Body of pancreas (tissue), 4 donors: ENCODE measurements at regions not wholly inside any gene's neighbourhood (a gene's known extent, or its start where the extent isn't known, plus 50 kb on each side); places are given as distances from the start of the nearest gene placed in this dataset.

ENCODE experiments used
- POLR2A ChIP-seq, 3 donors: fragments of 450-650 bp; IDR thresholded peaks; one replicate each; pipeline ENCODE4 v1.6.1; 2016; ENCODE audit warnings: antibody characterized with exemption in 3 of 3, mild to moderate bottlenecking in 2 of 3
- TF ChIP-seq, protein P1 (sequence below), 7 experiments: fragments of 450-650 bp in 4 of 7; fragments of 200-600 bp in 3 of 7; sonication (generic) in 3 of 7; IDR thresholded peaks; one replicate each; pipeline ENCODE4 v1.5.1; 2016 to 2019; ENCODE audit warnings: antibody characterized with exemption in 7 of 7

DNA sequence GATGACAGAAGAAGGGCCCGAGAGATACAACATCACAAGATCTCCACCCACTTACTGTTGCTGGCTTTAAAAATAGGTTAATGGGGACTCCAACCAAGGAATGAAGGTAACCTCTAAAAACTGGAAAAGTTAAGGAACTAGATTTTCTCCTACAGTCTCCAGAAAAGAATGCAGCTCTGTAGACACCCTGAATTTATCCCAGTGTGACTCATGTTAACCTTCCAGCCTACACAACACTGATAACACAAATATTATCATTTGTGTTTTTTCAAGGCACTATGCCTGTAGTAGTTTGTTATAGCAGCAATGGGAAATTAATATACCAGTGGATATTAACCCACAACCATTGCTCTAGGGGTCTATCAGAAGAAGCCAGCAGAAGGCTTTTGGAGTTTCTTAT lies 730.7 kb upstream of the ZP4 start:
- TF ChIP-seq, protein P1, sequence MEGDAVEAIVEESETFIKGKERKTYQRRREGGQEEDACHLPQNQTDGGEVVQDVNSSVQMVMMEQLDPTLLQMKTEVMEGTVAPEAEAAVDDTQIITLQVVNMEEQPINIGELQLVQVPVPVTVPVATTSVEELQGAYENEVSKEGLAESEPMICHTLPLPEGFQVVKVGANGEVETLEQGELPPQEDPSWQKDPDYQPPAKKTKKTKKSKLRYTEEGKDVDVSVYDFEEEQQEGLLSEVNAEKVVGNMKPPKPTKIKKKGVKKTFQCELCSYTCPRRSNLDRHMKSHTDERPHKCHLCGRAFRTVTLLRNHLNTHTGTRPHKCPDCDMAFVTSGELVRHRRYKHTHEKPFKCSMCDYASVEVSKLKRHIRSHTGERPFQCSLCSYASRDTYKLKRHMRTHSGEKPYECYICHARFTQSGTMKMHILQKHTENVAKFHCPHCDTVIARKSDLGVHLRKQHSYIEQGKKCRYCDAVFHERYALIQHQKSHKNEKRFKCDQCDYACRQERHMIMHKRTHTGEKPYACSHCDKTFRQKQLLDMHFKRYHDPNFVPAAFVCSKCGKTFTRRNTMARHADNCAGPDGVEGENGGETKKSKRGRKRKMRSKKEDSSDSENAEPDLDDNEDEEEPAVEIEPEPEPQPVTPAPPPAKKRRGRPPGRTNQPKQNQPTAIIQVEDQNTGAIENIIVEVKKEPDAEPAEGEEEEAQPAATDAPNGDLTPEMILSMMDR (IDR thresholded peaks at IDR 0.05): no peak
- no peak for TF ChIP-seq POLR2A (IDR thresholded peaks at IDR 0.05)
